Smooth muscle cell (in vitro differentiated cells): ENCODE measurements at regions not wholly inside any gene's neighbourhood (a gene's known extent, or its start where the extent isn't known, plus 50 kb on each side); places are given as distances from the start of the nearest gene placed in this dataset.

Source experiments
- DNase-seq: peaks from one replicate; lab custom pipeline; 2025; ENCODE audit not compliant: unreplicated experiment; lab: John Stamatoyannopoulos, UW
- H2AFZ ChIP-seq: fragments of 200-600 bp; sonication (generic); 2 replicates; pipeline ENCODE4 v1.6.0; 2016; ENCODE audit warnings: antibody characterized with exemption, low read depth, mild to moderate bottlenecking
- H3F3A ChIP-seq: fragments of 200-600 bp; sonication (generic); 2 replicates; pipeline ENCODE4 v1.6.0; 2017; ENCODE audit warnings: antibody characterized with exemption, low read depth
- H3K27ac ChIP-seq: fragments of 200-600 bp; sonication (generic); 2 replicates; pipeline ENCODE4 v1.5.1; 2016; ENCODE audit warnings: low read depth, mild to moderate bottlenecking
- H3K27me3 ChIP-seq: fragments of 200-600 bp; sonication (generic); 2 replicates; pipeline ENCODE4 v1.6.1; 2016; ENCODE audit warnings: low read depth, mild to moderate bottlenecking
- H3K36me3 ChIP-seq: fragments of 200-600 bp; sonication (generic); 2 replicates; pipeline ENCODE4 v1.5.1; 2016; ENCODE audit warnings: low read depth
- H3K4me1 ChIP-seq: fragments of 200-600 bp; sonication (generic); 2 replicates; pipeline ENCODE4 v1.5.1; 2016; ENCODE audit warnings: low read depth
- H3K4me2 ChIP-seq: fragments of 200-600 bp; sonication (generic); 2 replicates; pipeline ENCODE4 v1.6.0; 2016; ENCODE audit warnings: mild to moderate bottlenecking
- H3K4me3 ChIP-seq: fragments of 200-600 bp; sonication (generic); 2 replicates; pipeline ENCODE4 v1.5.1; 2016; ENCODE audit warnings: mild to moderate bottlenecking
- H3K79me2 ChIP-seq: fragments of 200-600 bp; sonication (generic); 2 replicates; pipeline ENCODE4 v1.6.0; 2016; ENCODE audit warnings: low read depth, mild to moderate bottlenecking
- H3K9ac ChIP-seq: fragments of 200-600 bp; sonication (generic); 2 replicates; pipeline ENCODE4 v1.6.0; 2016; ENCODE audit warnings: low read depth
- H3K9me3 ChIP-seq: fragments of 200-600 bp; sonication (generic); replicated peaks from 2 replicates; pipeline ENCODE4 v1.5.1; 2016; ENCODE audit warnings: low read depth
- H4K20me1 ChIP-seq: fragments of 200-600 bp; sonication (generic); 2 replicates; pipeline ENCODE4 v1.6.0; 2016; ENCODE audit warnings: low read depth
- CTCF ChIP-seq: fragments of 200-600 bp; sonication (generic); IDR thresholded peaks from 2 replicates; pipeline ENCODE4 v1.5.1; 2017; ENCODE audit warnings: borderline replicate concordance, mild to moderate bottlenecking, antibody characterized with exemption; ENCODE audit not compliant: insufficient read depth, poor library complexity, severe bottlenecking
- WGBS: methylation state at CpG from one replicate; pipeline ENCODE4 v1.1.7; 2016; ENCODE audit warnings: low lambda C conversion rate; 5-methylcytosine and 5-hydroxymethylcytosine counted together

GRCh38 chr4:177119021-177119471 is 190.6 kb upstream of the NEIL3 start:
- WGBS: 58% methylated on average over 1 of the region's 1 CpG
- H3K27me3 ChIP-seq: no peaks in the 10 kb centered on the region
- no peak overlapping the region for H3K27ac ChIP-seq
- no peak overlapping the region for H3K9ac ChIP-seq
- H4K20me1 ChIP-seq: no peaks in the 10 kb centered on the region
- H3K4me3 ChIP-seq: no peak overlapping the region
- no peak for DNase-seq
- H3F3A ChIP-seq: no peaks in the 10 kb centered on the region
- no peak for TF ChIP-seq CTCF
- no peaks in the 10 kb centered on the region for H3K36me3 ChIP-seq
- no peaks in the 10 kb centered on the region for H3K79me2 ChIP-seq
- no peak overlapping the region for H2AFZ ChIP-seq
- no peaks in the 10 kb centered on the region for H3K4me1 ChIP-seq
- no peak overlapping the region for H3K4me2 ChIP-seq
- H3K9me3 ChIP-seq: no peaks in the 10 kb centered on the region

GRCh38 chr4:177119691-177120090 is 190.0 kb upstream of the NEIL3 start:
- H3K27ac ChIP-seq: no peak overlapping the region
- no peak overlapping the region for H3K4me2 ChIP-seq
- H3K36me3 ChIP-seq: no peaks in the 10 kb centered on the region
- H3K4me1 ChIP-seq: no peaks in the 10 kb centered on the region
- no peaks in the 10 kb centered on the region for H3K79me2 ChIP-seq
- H3K9me3 ChIP-seq: no peaks in the 10 kb centered on the region
- H3K27me3 ChIP-seq: no peaks in the 10 kb centered on the region
- 83% methylated on average over 3 of the region's 3 CpGs for WGBS
- DNase-seq: no peak
- no peak for TF ChIP-seq CTCF
- no peak overlapping the region for H3K4me3 ChIP-seq
- H4K20me1 ChIP-seq: no peaks in the 10 kb centered on the region
- H3F3A ChIP-seq: no peaks in the 10 kb centered on the region
- no peak overlapping the region for H3K9ac ChIP-seq
- H2AFZ ChIP-seq: no peak overlapping the region

- Histone ChIP-seq H3K9me3 (no peaks in the 10 kb centered on the region), H3K27me3 (no peaks in the 10 kb centered on the region), H3K4me3 (no peak overlapping the region), H4K20me1 (no peaks in the 10 kb centered on the region), H3K79me2 (no peaks in the 10 kb centered on the region), H3F3A (no peaks in the 10 kb centered on the region), H3K9ac (no peak overlapping the region), H3K36me3 (no peaks in the 10 kb centered on the region), H3K4me1 (no peaks in the 10 kb centered on the region), H2AFZ (no peak overlapping the region), H3K27ac (no peak overlapping the region), H3K4me2 (no peak overlapping the region)
- 82% methylated on average over 2 of the region's 2 CpGs for WGBS
- no peak for TF ChIP-seq CTCF
- no peak for DNase-seq
Observed at GRCh38 chr4:177123811-177124210, 185.9 kb upstream of the NEIL3 start.

- Histone ChIP-seq H4K20me1 (no peaks in the 10 kb centered on the region), H3K9ac (no peak overlapping the region), H3K79me2 (no peaks in the 10 kb centered on the region), H3K4me3 (no peak overlapping the region), H3K9me3 (no peaks in the 10 kb centered on the region), H3K27me3 (no peaks in the 10 kb centered on the region), H3F3A (no peaks in the 10 kb centered on the region), H3K4me2 (no peak overlapping the region), H3K4me1 (no peaks in the 10 kb centered on the region), H2AFZ (no peak overlapping the region), H3K27ac (no peak overlapping the region), H3K36me3 (no peaks in the 10 kb centered on the region)
- WGBS: 95% methylated on average over 7 of the region's 7 CpGs
- no peak for DNase-seq
- TF ChIP-seq CTCF: no peak
Observed at GRCh38 chr4:177124349-177125064, 185.2 kb upstream of the NEIL3 start.
